Superior temporal gyrus (tissue), 1 donor: ENCODE measurements at regions not wholly inside any gene's neighbourhood (a gene's known extent, or its start where the extent isn't known, plus 50 kb on each side); places are given as distances from the start of the nearest gene placed in this dataset.

Experiments used
- DNase-seq: peaks from one replicate; pipeline ENCODE4 v3.0.0-alpha.2; 2016; ENCODE audit errors: extremely low spot score

DNA sequence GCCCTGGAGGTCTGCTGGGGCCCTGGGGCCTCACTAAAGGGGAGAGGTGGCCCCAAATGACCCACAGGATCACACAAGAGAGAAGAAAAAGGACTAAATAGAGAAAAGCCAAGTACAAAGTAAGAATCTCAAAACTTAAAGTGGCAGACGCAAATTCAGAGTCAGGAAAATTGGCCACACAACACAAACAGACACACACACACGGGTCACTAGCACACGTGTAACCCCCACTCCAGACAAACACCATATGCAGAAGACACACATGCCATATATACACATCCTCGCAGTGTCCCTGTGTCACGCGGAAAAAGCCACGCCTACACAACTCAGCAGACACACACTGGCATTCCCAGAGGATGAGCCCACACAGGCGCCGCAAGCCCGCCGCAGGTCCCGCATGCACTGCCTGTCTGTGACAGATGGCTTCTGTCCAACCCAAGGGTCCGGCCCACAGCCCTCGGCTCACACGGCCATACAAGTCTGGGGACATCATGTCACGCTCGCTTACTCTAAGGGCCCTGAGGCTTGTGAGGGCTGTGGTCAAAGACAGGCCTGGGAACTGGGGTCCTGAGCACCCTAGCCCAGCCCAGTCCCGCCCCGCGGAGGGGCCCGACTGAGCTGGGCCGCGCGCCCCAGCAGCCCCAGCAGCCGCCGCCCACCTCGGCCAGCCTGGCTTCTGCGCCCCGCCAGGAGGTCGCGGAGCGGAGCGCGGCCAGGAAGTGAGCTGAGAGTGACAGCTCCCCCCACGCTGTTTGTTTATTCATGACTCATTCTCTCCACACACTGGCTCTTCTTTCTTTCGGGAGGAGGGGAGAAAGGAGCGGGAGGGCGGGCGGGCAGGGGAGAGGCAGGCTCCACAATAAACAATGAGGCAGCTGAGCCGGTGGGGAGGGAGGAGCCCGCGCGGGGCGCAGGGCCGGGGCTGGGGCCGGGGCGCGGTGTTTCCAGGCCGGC lies 95.5 kb upstream of the ZMIZ1 start:
- peak; percentile 93 for DNase-seq

DNA sequence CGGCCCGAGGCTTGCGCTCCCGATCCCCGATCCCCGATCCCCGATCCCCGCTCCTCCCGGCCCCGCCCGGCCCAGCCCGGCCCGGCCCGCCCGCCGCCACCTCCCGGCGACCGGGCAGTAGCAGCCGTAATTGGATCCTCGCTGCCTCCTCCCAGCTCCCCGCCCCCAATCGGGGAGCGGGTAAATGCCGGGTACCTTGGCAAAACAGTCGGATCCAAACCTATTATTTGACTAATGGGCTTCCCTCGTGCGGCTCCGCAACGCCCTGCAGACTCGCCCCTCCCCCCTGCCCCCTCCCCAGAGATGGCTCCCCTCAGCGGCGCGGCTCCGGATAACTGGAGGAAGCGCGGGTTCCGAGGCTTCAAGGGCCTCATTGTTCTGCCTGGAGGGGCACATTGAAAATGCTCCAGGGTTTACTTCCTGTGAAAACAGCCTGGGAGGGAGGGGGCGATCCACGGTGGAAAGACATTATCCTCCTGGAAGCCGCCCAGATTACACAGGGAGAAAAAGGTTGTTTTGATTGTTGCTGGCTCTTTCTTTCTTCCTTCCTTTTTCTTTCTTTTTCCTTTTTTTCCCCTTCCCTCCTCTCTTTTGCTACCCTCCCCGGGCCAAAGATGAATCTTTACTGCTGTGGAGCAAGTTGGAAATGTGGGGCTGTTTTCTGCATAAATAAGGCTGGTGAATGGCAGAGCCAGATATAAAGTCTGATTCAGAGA lies 94.7 kb upstream of the ZMIZ1 start:
- DNase-seq = peak; percentile 88

DNA sequence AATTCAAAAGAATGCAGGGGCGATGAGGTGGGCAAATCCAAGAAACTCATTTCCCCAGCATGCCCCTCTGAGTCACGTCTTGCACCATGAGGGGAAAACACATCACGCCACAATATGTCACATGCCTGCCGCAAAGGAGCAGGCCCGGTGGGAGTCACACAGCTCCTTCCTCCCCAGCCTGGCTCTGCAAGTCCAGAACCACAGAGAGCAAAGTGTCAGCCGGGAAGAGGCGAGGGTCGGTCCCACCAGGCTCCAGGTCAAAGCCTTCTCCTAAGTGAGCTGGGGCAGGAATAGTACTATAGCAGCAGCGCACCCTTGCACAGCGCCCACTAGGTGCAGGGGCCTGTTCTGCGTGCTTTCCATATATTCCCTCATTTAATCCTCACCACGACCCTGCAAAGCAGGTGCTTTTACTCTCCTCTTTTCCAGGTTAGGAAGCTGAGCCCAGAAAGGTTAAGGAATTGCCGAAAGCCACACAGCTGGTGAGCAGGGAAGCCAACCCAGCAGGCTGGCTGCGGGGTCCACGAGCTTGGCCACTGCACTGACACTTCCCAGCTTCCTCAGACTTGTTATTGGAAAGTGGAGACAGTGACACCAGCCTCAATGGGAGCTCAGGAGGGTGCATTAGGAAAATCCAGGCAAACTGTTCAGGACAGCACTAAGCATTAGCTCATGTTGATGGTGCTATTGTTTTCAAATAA lies 94.0 kb upstream of the ZMIZ1 start:
- DNase-seq = peak; percentile 77

DNA sequence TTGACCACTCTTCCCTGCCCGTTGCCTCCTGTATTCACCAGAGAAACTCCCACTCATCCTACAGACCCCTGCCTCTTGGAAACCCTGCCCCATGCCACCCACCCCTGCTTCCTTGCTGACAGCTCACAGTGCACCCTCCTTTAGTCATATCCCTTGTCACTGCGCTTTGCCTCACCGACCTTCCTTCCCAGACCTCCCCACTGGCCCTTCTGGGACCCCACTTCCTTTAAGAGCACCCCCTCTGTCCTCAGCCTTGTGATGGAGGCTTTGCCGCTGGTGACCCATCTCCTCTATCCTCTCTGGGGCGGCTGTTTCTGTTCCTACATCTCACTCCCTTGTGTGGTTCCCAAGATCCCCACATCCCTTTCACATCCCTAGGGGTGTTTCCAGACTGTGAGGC lies 92.8 kb upstream of the ZMIZ1 start:
- no peak for DNase-seq

DNA sequence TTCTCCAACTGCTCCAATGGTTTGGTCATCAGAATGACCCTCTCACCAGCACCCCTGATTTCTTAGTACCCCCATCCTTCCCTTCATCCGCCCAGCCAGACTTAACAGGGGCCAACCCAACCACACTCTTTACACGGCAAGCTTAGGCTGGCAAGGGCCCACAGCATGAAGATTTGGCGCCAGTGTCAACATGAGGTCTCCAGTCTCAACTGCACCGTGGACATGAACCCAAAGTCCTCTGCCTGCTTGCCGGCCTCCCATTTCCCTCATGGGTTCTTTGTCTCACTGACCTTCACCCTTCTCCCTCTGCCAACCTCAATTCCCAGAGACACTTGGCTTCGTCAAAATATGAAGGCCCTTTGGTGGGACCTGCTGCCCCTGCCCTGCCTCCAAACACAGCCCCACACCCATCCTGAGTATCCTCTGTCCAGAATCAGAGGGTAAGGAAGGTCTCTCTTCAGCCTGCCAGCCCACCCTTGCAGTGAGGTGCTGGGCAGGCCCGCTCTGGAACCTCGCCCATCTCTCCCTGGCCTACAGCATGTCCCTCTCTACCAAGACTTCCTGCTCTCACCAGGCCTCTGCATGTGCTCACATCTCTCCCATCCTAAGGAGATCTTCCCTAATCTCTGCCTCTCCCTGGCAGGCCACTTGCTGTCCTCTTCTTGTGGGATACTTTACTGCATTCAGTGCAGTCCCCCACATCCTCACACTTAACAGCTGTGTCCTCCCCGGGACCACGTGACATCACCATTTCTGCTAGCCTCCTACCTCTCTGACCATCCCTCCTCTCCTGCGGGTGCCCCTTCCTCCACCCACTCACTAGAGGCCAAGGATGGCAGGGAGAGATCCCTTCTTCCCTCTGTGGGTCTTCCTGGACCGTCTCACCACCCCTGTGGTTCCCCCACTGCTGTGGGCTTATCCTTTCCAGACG lies 91.7 kb upstream of the ZMIZ1 start:
- DNase-seq = no peak

DNA sequence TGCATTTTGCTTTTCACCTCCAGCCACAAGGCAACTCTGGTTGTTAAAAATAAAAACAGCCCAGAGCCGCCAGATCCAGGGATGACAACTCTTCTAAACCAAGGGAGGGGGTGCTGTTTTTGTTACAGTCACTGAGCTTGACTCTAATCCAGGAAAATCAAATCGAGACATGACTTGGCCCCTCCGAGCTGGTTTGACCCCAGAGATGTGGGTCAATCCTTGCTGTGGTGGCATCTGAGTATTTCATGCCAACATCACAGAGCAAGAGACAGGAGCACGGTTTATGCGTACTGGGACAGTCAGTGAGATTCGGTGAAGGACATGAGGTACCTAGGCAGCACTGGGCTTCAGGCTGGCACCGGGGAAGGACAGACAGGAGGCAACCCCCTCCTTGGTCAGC lies 88.8 kb upstream of the ZMIZ1 start:
- no peak for DNase-seq

DNA sequence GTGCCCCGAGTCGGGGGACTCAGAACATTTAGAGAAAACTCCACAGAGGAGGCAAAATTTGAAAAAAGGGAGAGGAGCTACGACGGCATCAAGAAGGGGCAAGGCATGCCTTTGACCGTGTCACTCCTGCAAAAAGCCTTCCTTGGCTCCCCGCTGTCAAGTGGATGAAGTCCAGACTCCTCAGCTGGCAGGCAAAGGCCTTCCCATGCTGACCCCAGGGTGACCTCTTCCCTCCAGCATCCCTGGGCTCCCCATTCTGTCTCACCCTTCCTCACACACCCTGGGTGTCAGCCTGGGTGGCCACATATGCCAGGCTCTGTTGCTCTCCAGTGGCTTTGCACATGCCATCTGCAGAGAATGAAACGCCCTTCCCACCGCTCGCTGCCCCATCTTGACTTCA lies 88.4 kb upstream of the ZMIZ1 start:
- no peak for DNase-seq

DNA sequence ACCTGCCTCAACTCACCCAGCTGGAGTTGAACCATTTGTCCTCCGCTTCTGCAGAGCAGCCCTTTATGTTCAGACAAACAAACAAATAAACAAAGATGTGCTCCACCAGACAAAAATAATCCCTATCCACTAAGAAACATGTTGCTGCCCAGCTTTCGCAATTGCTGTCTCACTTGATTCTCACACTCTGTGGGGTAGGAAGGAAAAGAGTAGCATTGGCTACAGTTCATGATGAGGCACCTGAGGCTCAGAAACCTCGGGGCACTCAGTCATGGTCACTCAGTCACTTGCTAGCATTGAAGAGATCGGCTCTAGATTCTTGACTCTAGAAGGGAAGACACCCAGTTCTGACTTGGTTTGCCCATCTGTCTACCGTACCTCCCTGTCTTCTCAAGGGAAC lies 88.0 kb upstream of the ZMIZ1 start:
- DNase-seq = no peak

DNA sequence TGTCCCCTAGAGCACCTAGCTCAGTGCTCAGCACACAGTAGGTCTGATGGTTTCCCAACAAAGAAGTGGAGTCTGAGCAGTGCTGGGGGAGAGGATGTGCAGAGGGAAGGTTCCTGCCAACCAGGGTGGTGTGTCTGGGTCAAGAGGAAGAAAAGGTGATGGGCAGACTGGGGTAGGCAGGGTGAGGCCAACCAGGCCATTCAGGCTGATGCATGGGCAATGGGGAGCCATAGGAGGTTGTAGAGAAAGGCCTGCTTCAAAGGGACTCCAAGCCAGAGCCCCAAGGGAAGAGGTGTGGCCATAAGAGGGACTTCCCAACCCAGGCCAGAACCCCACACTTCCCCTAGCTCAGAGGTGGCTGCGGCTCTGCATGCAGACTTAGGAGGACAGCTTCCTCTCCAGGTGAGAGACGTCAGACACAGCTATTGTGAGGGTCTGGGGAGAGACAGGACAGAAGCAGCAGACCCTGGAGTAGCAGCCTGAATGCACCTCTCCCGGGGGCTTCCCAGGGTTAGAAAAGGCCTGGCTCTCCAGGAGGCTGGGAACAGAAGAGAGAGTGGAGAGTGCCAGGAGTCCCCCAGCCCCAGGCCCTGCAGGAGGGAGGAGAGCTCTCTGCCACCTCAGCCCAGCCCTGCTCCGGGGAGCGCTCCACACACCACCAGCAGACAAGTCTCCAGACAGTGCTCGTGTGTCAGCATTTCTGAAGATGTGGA lies 87.4 kb upstream of the ZMIZ1 start:
- no peak for DNase-seq

DNA sequence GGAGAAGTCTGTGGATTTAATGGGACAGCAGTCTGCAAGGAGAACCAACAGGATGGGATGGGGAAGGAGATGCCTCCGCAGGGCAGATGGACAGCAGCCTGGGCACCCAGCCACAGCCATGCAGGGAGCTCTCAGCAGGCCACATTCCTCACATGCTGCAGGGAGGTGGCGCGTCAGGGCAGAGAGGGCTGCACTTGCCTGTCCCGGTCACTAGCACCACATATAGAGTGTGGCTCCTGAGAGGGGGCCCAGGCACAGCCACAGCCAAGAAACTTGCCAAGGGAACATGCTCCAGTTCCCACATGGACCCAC lies 86.8 kb upstream of the ZMIZ1 start:
- no peak for DNase-seq

DNA sequence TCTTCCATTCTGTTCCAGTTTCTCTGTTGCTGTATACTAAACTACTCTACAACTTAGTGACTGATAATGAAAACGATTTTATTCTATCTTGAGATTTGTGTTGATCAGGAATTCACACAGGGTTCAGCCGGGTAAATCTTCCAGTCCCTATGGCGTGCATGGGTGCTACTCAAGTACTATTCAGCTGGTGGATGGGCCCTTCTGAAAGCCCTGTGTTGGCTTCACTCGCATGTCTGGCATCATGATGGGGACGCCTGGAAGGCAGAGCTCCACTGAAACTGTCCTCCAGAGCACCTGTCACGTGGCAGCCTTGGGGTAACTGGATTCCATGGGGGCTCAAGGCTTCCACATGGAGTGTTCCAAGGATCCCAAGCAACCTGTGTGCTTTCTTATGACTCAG lies 86.0 kb upstream of the ZMIZ1 start:
- no peak for DNase-seq

DNA sequence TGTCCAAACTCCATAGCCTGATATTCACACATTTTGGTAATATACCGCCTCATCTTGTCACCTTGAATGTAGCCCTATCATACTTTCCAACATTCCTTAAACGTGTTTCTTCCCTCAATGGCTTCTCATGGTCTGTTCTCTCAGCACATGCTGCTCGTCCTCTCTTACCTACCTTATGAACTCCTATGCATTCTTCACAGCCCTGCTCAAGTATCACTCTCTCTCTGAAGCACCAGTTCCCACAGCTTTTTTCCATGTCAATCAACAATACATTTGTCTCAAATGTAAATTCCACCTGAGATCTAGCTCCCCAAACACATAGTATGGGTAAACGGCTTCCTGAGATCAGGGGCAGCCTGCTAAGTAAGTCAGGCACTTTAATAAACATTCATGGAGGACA lies 85.2 kb upstream of the ZMIZ1 start:
- DNase-seq = no peak

DNA sequence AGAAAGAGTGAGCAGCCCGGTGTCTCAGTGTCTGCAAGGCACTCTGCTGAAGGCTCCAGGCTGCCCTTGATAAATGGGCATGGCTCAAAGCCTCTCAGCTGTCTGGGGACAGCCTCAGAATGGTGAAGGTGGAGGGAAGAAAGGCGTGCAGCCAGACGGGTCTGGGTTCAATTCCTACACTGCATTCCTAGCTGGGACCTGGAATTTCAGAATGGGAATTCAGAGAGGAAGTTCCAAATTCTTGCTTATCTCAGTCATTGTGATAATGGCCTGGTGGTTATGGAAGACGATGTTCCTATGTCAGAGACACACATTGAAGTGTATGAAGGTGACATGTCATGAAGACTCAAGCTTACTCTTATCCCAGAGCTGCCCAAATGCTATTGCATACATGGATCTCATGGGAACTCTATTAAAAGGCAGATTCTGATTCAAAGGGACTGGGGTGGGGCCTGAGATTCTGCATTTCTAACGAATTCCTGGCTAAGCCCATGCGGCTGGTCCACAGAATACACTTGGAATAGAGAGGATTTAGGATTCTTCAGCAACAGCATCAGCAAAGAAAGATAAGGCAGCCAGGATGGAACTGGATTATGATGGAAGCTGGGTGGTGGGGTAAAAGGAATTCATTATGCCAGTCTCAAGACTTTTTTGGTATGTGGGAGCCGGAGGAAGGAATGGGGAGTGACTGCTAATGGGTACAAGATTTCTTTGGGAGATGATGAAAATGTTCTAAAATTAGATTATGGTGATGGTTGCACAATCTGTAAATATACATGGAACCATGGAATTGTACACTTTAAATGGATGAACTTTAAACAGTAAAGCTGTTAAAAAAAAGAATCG lies 82.6 kb upstream of the ZMIZ1 start:
- no peak for DNase-seq

DNA sequence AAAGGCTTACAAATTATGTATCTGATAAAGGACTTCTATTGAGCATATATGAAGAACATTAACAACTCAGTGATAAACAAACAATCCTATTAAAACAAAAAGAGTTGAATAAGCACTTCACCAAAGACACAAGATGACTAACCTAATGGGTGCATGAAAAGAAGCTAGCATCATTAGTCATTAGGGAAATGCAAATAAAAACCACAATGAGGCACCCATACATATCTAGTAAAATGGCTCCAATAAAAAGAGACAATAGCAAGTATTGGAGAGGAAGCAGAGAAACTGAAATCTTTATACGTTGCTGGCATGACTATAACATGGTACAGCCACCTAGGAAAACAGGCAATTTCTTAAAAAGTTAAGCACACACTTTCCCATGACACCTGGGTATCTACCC lies 77.6 kb upstream of the ZMIZ1 start:
- DNase-seq = no peak

DNA sequence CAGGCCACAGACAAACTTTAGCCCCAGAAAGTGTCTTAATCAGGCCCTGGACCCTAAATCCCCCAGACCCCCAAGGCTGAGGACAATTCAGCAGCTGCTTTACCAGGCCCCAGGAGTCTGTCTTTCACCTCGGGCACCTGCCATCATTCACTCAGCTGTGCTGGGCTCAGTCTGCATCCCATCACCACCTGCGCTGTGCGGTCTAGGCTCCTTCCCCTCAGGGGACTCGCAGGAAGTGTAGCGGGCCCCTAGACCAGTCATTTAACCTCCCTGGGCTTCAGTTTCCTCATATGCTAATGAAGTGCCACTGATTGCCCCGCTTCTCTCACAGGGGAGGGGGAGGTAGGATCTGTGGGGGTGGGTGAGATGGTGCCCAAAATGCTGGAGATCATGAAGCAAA lies 76.4 kb upstream of the ZMIZ1 start:
- DNase-seq = no peak

DNA sequence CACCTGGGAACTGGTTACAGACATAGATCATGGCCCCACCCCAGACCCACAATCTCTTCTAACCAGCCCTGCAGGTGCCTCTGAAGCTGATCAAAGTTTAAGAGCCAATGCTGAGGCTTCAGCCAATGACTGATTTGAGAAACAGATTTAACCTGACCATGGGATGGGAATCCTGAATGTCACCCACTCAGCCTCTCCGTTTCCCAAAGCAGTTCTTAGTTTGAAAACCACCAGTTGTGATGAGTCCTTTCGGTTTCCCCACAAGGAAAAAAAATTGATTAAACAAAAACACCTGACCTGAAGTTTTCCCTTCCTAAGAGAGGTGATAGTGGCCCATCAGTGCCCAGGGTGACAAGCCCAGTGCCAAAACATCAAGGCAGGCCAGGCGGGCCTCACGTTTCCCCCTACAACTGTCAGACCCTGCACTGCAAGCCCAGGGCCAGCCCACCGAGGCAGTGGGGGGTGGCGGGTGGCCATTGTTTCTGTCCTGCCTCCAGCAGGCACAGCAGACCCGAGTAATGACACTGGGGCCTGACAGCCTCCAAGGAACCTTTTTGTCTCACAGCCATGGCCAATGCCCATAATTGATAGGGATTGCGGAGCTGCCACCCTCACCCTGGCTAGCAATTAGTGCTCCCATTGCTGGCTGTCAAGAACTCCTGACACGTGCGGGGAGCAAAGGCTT lies 75.4 kb upstream of the ZMIZ1 start:
- DNase-seq = no peak

DNA sequence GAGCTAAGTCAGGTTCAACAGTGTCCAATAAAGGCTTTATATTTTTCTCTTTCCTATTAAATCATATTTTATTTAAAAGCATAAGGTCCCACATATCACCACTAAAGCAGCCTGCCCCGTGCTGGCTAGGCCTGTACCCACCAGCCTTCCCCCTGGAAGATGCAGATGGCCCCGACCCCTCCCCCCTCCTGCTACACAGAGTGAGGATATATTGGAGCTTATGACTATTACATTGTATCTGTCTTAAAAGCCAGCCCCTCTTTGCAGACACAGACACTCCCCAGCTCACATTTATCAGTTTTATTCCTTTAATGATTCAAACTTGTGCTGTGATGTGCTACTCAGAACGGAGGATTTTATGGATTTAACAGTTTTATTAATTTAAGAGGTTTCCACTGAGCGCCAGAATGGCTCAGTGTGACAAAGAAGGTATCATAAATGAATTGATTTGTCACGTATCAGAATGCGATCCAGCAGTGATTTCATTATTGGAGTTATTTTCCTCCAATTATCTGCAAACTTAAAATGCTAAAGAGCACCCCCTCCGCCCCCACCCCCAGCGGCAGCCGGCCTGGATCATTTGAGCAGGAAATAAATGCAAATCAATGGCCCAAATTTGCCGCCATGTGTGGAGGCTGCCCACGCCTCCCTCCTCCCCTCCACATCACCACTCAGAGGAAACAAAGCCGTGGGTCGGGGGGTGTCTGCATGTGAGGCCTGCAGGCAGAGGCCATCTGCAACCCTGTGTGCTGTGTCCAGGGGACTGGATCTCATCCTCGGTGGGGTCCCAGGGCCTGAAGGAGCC lies 72.6 kb upstream of the ZMIZ1 start:
- DNase-seq = no peak

DNA sequence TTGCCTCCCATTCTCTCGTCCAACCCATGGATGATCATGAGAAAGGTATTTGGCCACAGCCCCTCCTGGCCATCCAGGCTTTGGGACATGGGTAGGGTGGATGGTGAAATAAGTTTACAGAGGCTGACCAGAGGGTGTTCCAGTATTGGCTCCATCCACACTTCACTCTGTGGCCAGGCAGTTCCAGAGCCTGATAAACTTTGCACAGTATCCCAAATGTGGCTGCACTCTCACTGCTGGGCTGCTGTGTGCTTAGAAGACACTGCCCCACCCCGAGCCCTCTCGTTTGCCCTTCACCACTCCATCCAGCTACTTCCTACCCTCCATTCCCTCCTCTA lies 72.0 kb upstream of the ZMIZ1 start:
- no peak for DNase-seq
